Upper lobe of left lung (tissue), 4 donors: ENCODE measurements at regions not wholly inside any gene's neighbourhood (a gene's known extent, or its start where the extent isn't known, plus 50 kb on each side); places are given as distances from the start of the nearest gene placed in this dataset.

Source experiments
- EP300 ChIP-seq, 4 donors: sonication (generic); formaldehyde crosslinking; IDR thresholded peaks; one replicate each; pipeline ENCODE4 v1.5.1; 2017; ENCODE audit warnings: antibody characterized with exemption in 4 of 4, control low read depth in 2 of 4
- POLR2A ChIP-seq, 4 donors: fragments of 450-650 bp; IDR thresholded peaks; one replicate each; pipeline ENCODE4 v1.5.1; 2016 to 2017; ENCODE audit warnings: antibody characterized with exemption in 4 of 4, mild to moderate bottlenecking in 2 of 4
- POLR2AphosphoS5 ChIP-seq, 2 donors: sonication (generic); formaldehyde crosslinking; IDR thresholded peaks; one replicate each; pipeline ENCODE4 v1.5.1; 2017; ENCODE audit warnings: antibody characterized with exemption in 2 of 2
- TF ChIP-seq, protein P1 (sequence below), 6 experiments: fragments of 450-650 bp in 4 of 6; fragments of 200-600 bp in 2 of 6; sonication (generic) in 2 of 6; IDR thresholded peaks; one replicate each; pipeline ENCODE4 v1.5.1; 2016 to 2019; ENCODE audit warnings: antibody characterized with exemption in 6 of 6

DNA sequence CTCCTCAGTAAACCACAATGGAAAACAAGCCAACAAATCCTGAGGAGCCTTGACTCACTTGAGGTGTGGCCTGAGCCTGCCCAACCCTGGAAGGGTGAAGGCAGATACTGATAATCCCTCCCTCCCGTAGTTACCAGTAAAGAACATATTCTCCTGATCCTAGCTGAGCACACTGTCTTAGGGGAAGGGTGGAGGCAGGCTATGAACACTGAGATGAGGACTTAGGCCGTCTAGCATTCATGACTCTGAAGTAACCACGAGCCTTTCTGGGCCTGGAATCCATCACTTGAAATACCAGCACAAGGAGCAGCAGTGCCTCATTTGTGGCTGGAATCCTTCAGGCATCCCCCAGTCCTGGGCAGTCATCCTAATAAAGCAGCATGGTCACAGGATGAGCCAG is 124.5 kb upstream of the PRLR start:
- TF ChIP-seq, protein P1, sequence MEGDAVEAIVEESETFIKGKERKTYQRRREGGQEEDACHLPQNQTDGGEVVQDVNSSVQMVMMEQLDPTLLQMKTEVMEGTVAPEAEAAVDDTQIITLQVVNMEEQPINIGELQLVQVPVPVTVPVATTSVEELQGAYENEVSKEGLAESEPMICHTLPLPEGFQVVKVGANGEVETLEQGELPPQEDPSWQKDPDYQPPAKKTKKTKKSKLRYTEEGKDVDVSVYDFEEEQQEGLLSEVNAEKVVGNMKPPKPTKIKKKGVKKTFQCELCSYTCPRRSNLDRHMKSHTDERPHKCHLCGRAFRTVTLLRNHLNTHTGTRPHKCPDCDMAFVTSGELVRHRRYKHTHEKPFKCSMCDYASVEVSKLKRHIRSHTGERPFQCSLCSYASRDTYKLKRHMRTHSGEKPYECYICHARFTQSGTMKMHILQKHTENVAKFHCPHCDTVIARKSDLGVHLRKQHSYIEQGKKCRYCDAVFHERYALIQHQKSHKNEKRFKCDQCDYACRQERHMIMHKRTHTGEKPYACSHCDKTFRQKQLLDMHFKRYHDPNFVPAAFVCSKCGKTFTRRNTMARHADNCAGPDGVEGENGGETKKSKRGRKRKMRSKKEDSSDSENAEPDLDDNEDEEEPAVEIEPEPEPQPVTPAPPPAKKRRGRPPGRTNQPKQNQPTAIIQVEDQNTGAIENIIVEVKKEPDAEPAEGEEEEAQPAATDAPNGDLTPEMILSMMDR (IDR thresholded peaks at IDR 0.05), result no peak
- TF ChIP-seq EP300 (IDR thresholded peaks at IDR 0.05), result no peak
- no peak for TF ChIP-seq POLR2AphosphoS5 (IDR thresholded peaks at IDR 0.05)
- no peak for TF ChIP-seq POLR2A (IDR thresholded peaks at IDR 0.05)
